OCI-LY1 (cell line): ENCODE measurements at regions not wholly inside any gene's neighbourhood (a gene's known extent, or its start where the extent isn't known, plus 50 kb on each side); places are given as distances from the start of the nearest gene placed in this dataset.

ENCODE experiments used
- H2AFZ ChIP-seq: fragments of 200-600 bp; sonication (generic), shearing (Covaris generic); 2 replicates; pipeline ENCODE4 v1.6.0; 2014; ENCODE audit warnings: antibody characterized with exemption, mild to moderate bottlenecking, low read length
- H3F3A ChIP-seq: fragments of 200-600 bp; sonication (generic), shearing (Covaris generic); 2 replicates; pipeline ENCODE4 v1.6.0; 2014; ENCODE audit warnings: mild to moderate bottlenecking, antibody characterized with exemption, low read length, moderate library complexity; ENCODE audit not compliant: insufficient read depth
- H3K27ac ChIP-seq: fragments of 200-600 bp; sonication (generic); 2 replicates; pipeline ENCODE4 v1.5.1; 2014; ENCODE audit warnings: low read length, mixed run types, mild to moderate bottlenecking, low read depth; ENCODE audit not compliant: poor library complexity, severe bottlenecking
- H3K27me3 ChIP-seq: fragments of 200-600 bp; sonication (generic); 2 replicates; pipeline ENCODE4 v1.6.0; 2014; ENCODE audit warnings: antibody characterized with exemption, mild to moderate bottlenecking, low read length, moderate library complexity; ENCODE audit not compliant: insufficient read depth
- H3K36me3 ChIP-seq: fragments of 200-600 bp; sonication (generic); 2 replicates; pipeline ENCODE4 v1.6.1; 2014; ENCODE audit warnings: mild to moderate bottlenecking, antibody characterized with exemption, low read length, moderate library complexity, mixed read lengths; ENCODE audit not compliant: insufficient read depth
- H3K4me1 ChIP-seq: fragments of 200-600 bp; sonication (generic); 2 replicates; pipeline ENCODE4 v1.5.1; 2014; ENCODE audit warnings: mild to moderate bottlenecking, low read length, moderate library complexity; ENCODE audit not compliant: insufficient read depth, severe bottlenecking
- H3K4me2 ChIP-seq: fragments of 200-600 bp; sonication (generic), shearing (Covaris generic); 2 replicates; pipeline ENCODE4 v1.6.1; 2014; ENCODE audit warnings: low read length
- H3K4me3 ChIP-seq: fragments of 200-600 bp; sonication (generic); 2 replicates; pipeline ENCODE4 v1.5.1; 2014; ENCODE audit warnings: low read length, low read depth, mild to moderate bottlenecking, mixed read lengths; ENCODE audit not compliant: poor library complexity, severe bottlenecking
- H3K79me2 ChIP-seq: fragments of 200-600 bp; shearing (Covaris generic); 2 replicates; pipeline ENCODE4 v1.6.1; 2016; ENCODE audit warnings: mixed run types, low read length, mixed read lengths; ENCODE audit not compliant: insufficient read depth
- H3K9ac ChIP-seq: fragments of 200-600 bp; sonication (generic), shearing (Covaris generic); 2 replicates; pipeline ENCODE4 v1.6.1; 2014; ENCODE audit warnings: mild to moderate bottlenecking, low read length, mixed read lengths
- H3K9me2 ChIP-seq: fragments of 200-600 bp; sonication (generic), shearing (Covaris generic); 2 replicates; pipeline ENCODE4 v1.6.1; 2014; ENCODE audit warnings: low read depth, mild to moderate bottlenecking, low read length, mixed read lengths
- H3K9me3 ChIP-seq: fragments of 200-600 bp; shearing (Covaris generic); 2 replicates; pipeline ENCODE4 v1.6.1; 2014; ENCODE audit warnings: low read length, mixed read lengths
- H4K20me1 ChIP-seq: fragments of 200-600 bp; sonication (generic), shearing (Covaris generic); 2 replicates; pipeline ENCODE4 v1.6.0; 2016; ENCODE audit warnings: mild to moderate bottlenecking, low read length; ENCODE audit not compliant: insufficient read depth
- EZH2 ChIP-seq: fragments of 200-600 bp; sonication (generic), shearing (Covaris generic); IDR thresholded peaks from 2 replicates; pipeline ENCODE4 v1.8.0; 2017; ENCODE audit warnings: borderline replicate concordance, mixed run types, mild to moderate bottlenecking, antibody characterized with exemption, low read length, moderate library complexity, mixed read lengths
- TF ChIP-seq, protein P1 (sequence below): fragments of 200-600 bp; sonication (generic), shearing (Covaris generic); IDR thresholded peaks from 2 replicates; pipeline ENCODE4 v1.5.1; 2017; ENCODE audit warnings: mild to moderate bottlenecking, antibody characterized with exemption, low read length, moderate library complexity, mixed read lengths

DNA sequence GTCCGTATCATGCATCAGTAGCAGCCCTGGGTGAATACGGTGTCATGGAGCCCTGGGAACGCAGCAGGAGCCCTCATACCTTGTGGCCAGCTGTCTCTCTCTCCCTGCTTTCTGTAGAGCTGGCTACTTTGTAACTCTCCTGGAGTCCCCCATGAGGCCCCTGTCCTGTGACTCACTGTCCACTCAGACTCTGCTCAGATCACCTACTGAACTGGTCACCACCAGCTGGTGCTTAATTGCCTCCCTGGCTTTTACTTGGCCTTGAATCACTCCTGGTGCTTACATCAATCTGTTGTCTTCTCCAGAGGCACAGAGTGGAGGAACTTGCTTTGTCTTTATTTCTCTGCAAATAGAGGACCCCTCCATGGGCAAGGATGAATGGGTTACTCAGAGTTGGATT is 172.7 kb downstream of the HRH4 start:
- Histone ChIP-seq H4K20me1 (no peaks in the 10 kb centered on the region), H3K4me2 (no peak overlapping the region), H3K36me3 (no peaks in the 10 kb centered on the region), H3K9me3 (no peaks in the 10 kb centered on the region), H3F3A (no peaks in the 10 kb centered on the region), H3K27me3 (no peaks in the 10 kb centered on the region; the same call in 1 of the 2 replicates), H2AFZ (no peak overlapping the region), H3K4me1 (no peaks in the 10 kb centered on the region), H3K4me3 (no peak overlapping the region), H3K27ac (no peak overlapping the region), H3K79me2 (no peaks in the 10 kb centered on the region), H3K9ac (no peak overlapping the region), H3K9me2 (no peaks in the 10 kb centered on the region)
- TF ChIP-seq, protein P1, sequence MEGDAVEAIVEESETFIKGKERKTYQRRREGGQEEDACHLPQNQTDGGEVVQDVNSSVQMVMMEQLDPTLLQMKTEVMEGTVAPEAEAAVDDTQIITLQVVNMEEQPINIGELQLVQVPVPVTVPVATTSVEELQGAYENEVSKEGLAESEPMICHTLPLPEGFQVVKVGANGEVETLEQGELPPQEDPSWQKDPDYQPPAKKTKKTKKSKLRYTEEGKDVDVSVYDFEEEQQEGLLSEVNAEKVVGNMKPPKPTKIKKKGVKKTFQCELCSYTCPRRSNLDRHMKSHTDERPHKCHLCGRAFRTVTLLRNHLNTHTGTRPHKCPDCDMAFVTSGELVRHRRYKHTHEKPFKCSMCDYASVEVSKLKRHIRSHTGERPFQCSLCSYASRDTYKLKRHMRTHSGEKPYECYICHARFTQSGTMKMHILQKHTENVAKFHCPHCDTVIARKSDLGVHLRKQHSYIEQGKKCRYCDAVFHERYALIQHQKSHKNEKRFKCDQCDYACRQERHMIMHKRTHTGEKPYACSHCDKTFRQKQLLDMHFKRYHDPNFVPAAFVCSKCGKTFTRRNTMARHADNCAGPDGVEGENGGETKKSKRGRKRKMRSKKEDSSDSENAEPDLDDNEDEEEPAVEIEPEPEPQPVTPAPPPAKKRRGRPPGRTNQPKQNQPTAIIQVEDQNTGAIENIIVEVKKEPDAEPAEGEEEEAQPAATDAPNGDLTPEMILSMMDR = no peak
- no peak for TF ChIP-seq EZH2

DNA sequence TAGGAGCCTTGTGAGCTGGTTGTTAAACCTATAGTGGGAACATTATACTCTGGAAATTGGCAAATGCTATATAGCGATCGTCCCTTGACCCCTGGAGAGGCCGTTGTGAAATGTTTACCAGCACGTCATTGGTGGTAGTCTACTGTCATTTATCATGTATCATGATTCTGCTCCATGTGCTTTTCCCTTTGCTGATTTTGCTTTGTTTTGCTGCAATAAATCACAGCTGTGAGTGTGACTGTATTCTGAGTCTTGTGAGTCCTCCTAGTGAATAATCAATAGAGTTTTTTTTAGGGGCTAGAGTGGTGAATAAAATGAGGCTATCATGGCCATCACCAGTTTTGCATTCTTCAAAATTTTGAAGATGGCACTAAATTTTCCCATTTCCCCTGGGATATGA is 189.1 kb downstream of the HRH4 start:
- no peaks in the 10 kb centered on the region for H3K27me3 ChIP-seq
- H3K79me2 ChIP-seq = no peaks in the 10 kb centered on the region
- TF ChIP-seq EZH2 = no peak
- TF ChIP-seq, protein P1 = no peak
- H3K9me3 ChIP-seq = no peaks in the 10 kb centered on the region
- no peaks in the 10 kb centered on the region for H3K4me1 ChIP-seq
- H2AFZ ChIP-seq = no peak overlapping the region
- H3K9ac ChIP-seq = no peak overlapping the region
- H3K36me3 ChIP-seq = no peaks in the 10 kb centered on the region
- H3F3A ChIP-seq = no peaks in the 10 kb centered on the region
- H3K9me2 ChIP-seq = no peaks in the 10 kb centered on the region
- no peaks in the 10 kb centered on the region for H4K20me1 ChIP-seq
- no peak overlapping the region for H3K27ac ChIP-seq
- no peak overlapping the region for H3K4me3 ChIP-seq
- no peak overlapping the region for H3K4me2 ChIP-seq

DNA sequence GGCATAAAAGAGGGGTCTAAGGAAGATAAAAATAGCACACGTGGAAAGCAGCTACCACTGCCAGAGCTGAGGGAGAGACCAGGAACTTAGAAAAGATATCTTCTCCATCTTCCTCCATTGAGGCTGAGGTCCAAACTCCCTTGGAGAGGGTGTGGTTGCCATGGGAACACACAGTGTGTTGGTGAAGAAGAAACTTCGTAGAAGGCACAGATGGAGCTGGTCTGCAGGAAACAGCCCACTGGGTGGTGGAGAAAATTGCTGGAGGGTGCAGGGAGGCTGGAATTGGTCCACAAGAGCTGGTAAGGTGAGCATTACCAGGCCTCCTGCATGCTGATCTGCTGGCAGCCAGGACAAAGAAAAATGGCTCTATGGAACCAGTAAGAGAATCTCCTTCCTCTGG is 191.0 kb downstream of the HRH4 start:
- Histone ChIP-seq H2AFZ (no peak overlapping the region), H3K79me2 (no peaks in the 10 kb centered on the region)

More for the DNA sequence above, 191.0 kb downstream of the HRH4 start:
- H3K9me3 ChIP-seq = no peaks in the 10 kb centered on the region
- TF ChIP-seq, protein P1 = no peak
- TF ChIP-seq EZH2 = no peak
- H3K4me2 ChIP-seq = no peak overlapping the region
- no peak overlapping the region for H3K27ac ChIP-seq
- no peaks in the 10 kb centered on the region for H3F3A ChIP-seq
- H3K4me3 ChIP-seq = no peak overlapping the region
- no peaks in the 10 kb centered on the region for H3K4me1 ChIP-seq
- H3K27me3 ChIP-seq = no peaks in the 10 kb centered on the region
- no peak overlapping the region for H3K9ac ChIP-seq
- H3K9me2 ChIP-seq = no peaks in the 10 kb centered on the region
- no peaks in the 10 kb centered on the region for H3K36me3 ChIP-seq
- no peaks in the 10 kb centered on the region for H4K20me1 ChIP-seq
